HG03342 (cell line): ENCODE measurements at regions not wholly inside any gene's neighbourhood (a gene's known extent, or its start where the extent isn't known, plus 50 kb on each side); places are given as distances from the start of the nearest gene placed in this dataset.

Experiments used
- ATAC-seq: cut with Tn5 transposase; IDR thresholded peaks from one replicate; pipeline ENCODE4 v1.9.1; 2021; ENCODE audit warnings: mild to moderate bottlenecking, moderate library complexity; ENCODE audit not compliant: unreplicated experiment

- no peak for ATAC-seq
Observed at GRCh38 chr3:117117188-117117936, 407.8 kb downstream of the TUSC7 start.

- ATAC-seq = no peak
Observed at GRCh38 chr3:117118604-117119003, 409.0 kb downstream of the TUSC7 start.

GRCh38 chr3:117120014-117120413 lies 410.4 kb downstream of the TUSC7 start:
- ATAC-seq = no peak

- no peak for ATAC-seq
Observed at GRCh38 chr3:117122609-117123008, 413.0 kb downstream of the TUSC7 start.

- no peak for ATAC-seq
Observed at GRCh38 chr3:117126460-117126859, 416.9 kb downstream of the TUSC7 start.

GRCh38 chr3:117126946-117127546 lies 417.5 kb downstream of the TUSC7 start:
- ATAC-seq = no peak

- ATAC-seq = no peak
Observed at GRCh38 chr3:117128133-117128532, 418.6 kb downstream of the TUSC7 start.

- ATAC-seq = no peak
Observed at GRCh38 chr3:117128872-117129271, 419.3 kb downstream of the TUSC7 start.

- no peak for ATAC-seq
Observed at GRCh38 chr3:117129516-117129915, 419.9 kb downstream of the TUSC7 start.

- no peak for ATAC-seq
Observed at GRCh38 chr3:117130222-117130621, 420.6 kb downstream of the TUSC7 start.

GRCh38 chr3:117131259-117131658 lies 421.7 kb downstream of the TUSC7 start:
- ATAC-seq = no peak

GRCh38 chr3:117133066-117133465 lies 423.5 kb downstream of the TUSC7 start:
- no peak for ATAC-seq

GRCh38 chr3:117135207-117135606 lies 425.6 kb downstream of the TUSC7 start:
- ATAC-seq = no peak

- no peak for ATAC-seq
Observed at GRCh38 chr3:117136003-117136402, 426.4 kb downstream of the TUSC7 start.

GRCh38 chr3:117137065-117137464 lies 427.5 kb downstream of the TUSC7 start:
- no peak for ATAC-seq

GRCh38 chr3:117139681-117140080 lies 430.1 kb downstream of the TUSC7 start:
- ATAC-seq = no peak

- ATAC-seq = no peak
Observed at GRCh38 chr3:117141812-117142211, 432.2 kb downstream of the TUSC7 start.

GRCh38 chr3:117144853-117145252 lies 435.3 kb downstream of the TUSC7 start:
- ATAC-seq = no peak

GRCh38 chr3:117145677-117146076 lies 436.1 kb downstream of the TUSC7 start:
- no peak for ATAC-seq

GRCh38 chr3:117146571-117146970 lies 437.0 kb downstream of the TUSC7 start:
- no peak for ATAC-seq

- ATAC-seq = no peak
Observed at GRCh38 chr3:117149584-117149983, 440.0 kb downstream of the TUSC7 start.

- no peak for ATAC-seq
Observed at GRCh38 chr3:117150628-117151027, 441.0 kb downstream of the TUSC7 start.

- ATAC-seq = no peak
Observed at GRCh38 chr3:117160176-117160575, 450.6 kb downstream of the TUSC7 start.
